ENCODE measurements at regions not wholly inside any gene's neighbourhood (a gene's known extent, or its start where the extent isn't known, plus 50 kb on each side); places are given as distances from the start of the nearest gene placed in this dataset.

GRCh38 chr6:106778943-106779342 lies 149.6 kb downstream of the QRSL1 start:
- no peak overlapping the region for H3K4me3 Mint-ChIP-seq (ENCODE audit: unreplicated experiment)
- POLR2A ChIA-PET: no interaction called here
- intact Hi-C loops (cut with micrococcal nuclease): no loop called here
- no TSS peak for BruUV-seq (replicated peaks)
- H3K4me1 Mint-ChIP-seq (ENCODE audit: insufficient read depth, unreplicated experiment): peaks cover 11% of the 10 kb centered on the region
- no peaks in the 10 kb centered on the region for H3K36me3 Mint-ChIP-seq (ENCODE audit: insufficient read depth, unreplicated experiment)
- no peaks in the 10 kb centered on the region for H3K27me3 Mint-ChIP-seq (ENCODE audit: insufficient read depth, unreplicated experiment)
- CTCF ChIA-PET: interaction anchor here (0.5 to 0.6 kb wide), 2 partner anchors 80 to 370 kb away, joined by 3 to 5 read pairs; no protein-coding TSS in a partner anchor
- TF ChIP-seq, protein P1, sequence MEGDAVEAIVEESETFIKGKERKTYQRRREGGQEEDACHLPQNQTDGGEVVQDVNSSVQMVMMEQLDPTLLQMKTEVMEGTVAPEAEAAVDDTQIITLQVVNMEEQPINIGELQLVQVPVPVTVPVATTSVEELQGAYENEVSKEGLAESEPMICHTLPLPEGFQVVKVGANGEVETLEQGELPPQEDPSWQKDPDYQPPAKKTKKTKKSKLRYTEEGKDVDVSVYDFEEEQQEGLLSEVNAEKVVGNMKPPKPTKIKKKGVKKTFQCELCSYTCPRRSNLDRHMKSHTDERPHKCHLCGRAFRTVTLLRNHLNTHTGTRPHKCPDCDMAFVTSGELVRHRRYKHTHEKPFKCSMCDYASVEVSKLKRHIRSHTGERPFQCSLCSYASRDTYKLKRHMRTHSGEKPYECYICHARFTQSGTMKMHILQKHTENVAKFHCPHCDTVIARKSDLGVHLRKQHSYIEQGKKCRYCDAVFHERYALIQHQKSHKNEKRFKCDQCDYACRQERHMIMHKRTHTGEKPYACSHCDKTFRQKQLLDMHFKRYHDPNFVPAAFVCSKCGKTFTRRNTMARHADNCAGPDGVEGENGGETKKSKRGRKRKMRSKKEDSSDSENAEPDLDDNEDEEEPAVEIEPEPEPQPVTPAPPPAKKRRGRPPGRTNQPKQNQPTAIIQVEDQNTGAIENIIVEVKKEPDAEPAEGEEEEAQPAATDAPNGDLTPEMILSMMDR (IDR thresholded peaks at IDR 0.05; ENCODE audit: unreplicated experiment): no peak
- no peak overlapping the region for H3K27ac Mint-ChIP-seq (ENCODE audit: low read depth, unreplicated experiment)
- H3K9me3 Mint-ChIP-seq (ENCODE audit: unreplicated experiment): no peaks in the 10 kb centered on the region
- DNase-seq (ENCODE audit: unreplicated experiment): no peak

- H3K27ac Mint-ChIP-seq (ENCODE audit: low read depth, unreplicated experiment): no peak overlapping the region
- no peak for DNase-seq (ENCODE audit: unreplicated experiment)
- no peaks in the 10 kb centered on the region for H3K27me3 Mint-ChIP-seq (ENCODE audit: insufficient read depth, unreplicated experiment)
- BruUV-seq (replicated peaks): no TSS peak
- no peaks in the 10 kb centered on the region for H3K9me3 Mint-ChIP-seq (ENCODE audit: unreplicated experiment)
- no peak overlapping the region for H3K4me3 Mint-ChIP-seq (ENCODE audit: unreplicated experiment)
- TF ChIP-seq, protein P1 (IDR thresholded peaks at IDR 0.05; ENCODE audit: unreplicated experiment): no peak
- no peaks in the 10 kb centered on the region for H3K36me3 Mint-ChIP-seq (ENCODE audit: insufficient read depth, unreplicated experiment)
- no peaks in the 10 kb centered on the region for H3K4me1 Mint-ChIP-seq (ENCODE audit: insufficient read depth, unreplicated experiment)
- CTCF ChIA-PET: no interaction called here
- intact Hi-C loops (cut with micrococcal nuclease): no loop called here
- POLR2A ChIA-PET: no interaction called here
These were observed 144.7 kb downstream of the QRSL1 start for GRCh38 chr6:106773996-106774629.

DNA sequence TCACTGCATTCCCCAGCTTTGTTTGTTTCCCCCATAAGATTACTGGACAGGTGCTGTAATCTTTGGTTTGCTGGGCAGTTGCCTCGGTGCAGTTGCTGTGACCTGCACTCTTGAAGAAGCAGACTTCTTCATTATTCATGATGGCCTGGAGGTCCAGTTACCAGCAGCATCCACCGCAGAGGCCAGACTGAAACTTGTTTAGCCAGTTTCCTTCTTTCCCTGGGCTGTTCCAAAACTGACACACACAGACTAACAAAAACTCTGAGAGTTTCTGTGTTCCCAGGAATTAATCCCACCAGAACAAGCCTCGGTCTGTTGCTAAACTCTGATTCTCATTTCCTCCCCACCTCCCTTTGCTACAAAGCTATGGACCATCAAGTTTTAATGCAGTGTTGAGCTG lies 144.1 kb downstream of the QRSL1 start:
- H3K4me1 Mint-ChIP-seq (ENCODE audit: insufficient read depth, unreplicated experiment): no peaks in the 10 kb centered on the region
- ChIA-PET POLR2A (no interaction called here), CTCF (interaction anchor here (0.7 kb wide), 1 partner anchor 432 kb away, joined by 3 read pairs; no protein-coding TSS in a partner anchor)
- BruUV-seq (replicated peaks): no TSS peak
- DNase-seq (ENCODE audit: unreplicated experiment): no peak
- intact Hi-C loops (cut with micrococcal nuclease): no loop called here
- H3K27me3 Mint-ChIP-seq (ENCODE audit: insufficient read depth, unreplicated experiment): no peaks in the 10 kb centered on the region
- no peaks in the 10 kb centered on the region for H3K36me3 Mint-ChIP-seq (ENCODE audit: insufficient read depth, unreplicated experiment)
- TF ChIP-seq, protein P1 (IDR thresholded peaks at IDR 0.05; ENCODE audit: unreplicated experiment): no peak
- no peaks in the 10 kb centered on the region for H3K9me3 Mint-ChIP-seq (ENCODE audit: unreplicated experiment)
- H3K27ac Mint-ChIP-seq (ENCODE audit: low read depth, unreplicated experiment): no peak overlapping the region
- no peak overlapping the region for H3K4me3 Mint-ChIP-seq (ENCODE audit: unreplicated experiment)

- no peaks in the 10 kb centered on the region for H3K36me3 Mint-ChIP-seq (ENCODE audit: insufficient read depth, unreplicated experiment)
- no peaks in the 10 kb centered on the region for H3K9me3 Mint-ChIP-seq (ENCODE audit: unreplicated experiment)
- TF ChIP-seq, protein P1 (IDR thresholded peaks at IDR 0.05; ENCODE audit: unreplicated experiment): no peak
- ChIA-PET POLR2A (interaction anchor here (0.8 kb wide), 1 partner anchor 12 kb away, joined by 4 read pairs; no protein-coding TSS in a partner anchor), CTCF (interaction anchor here (0.7 to 1.1 kb wide), 2 partner anchors 20 to 431 kb away, joined by 3 to 4 read pairs; no protein-coding TSS in a partner anchor)
- H3K27me3 Mint-ChIP-seq (ENCODE audit: insufficient read depth, unreplicated experiment): no peaks in the 10 kb centered on the region
- no peak overlapping the region for H3K4me3 Mint-ChIP-seq (ENCODE audit: unreplicated experiment)
- intact Hi-C loops (cut with micrococcal nuclease): no loop called here
- no peak overlapping the region for H3K27ac Mint-ChIP-seq (ENCODE audit: low read depth, unreplicated experiment)
- no peak for DNase-seq (ENCODE audit: unreplicated experiment)
- no TSS peak for BruUV-seq (replicated peaks)
- H3K4me1 Mint-ChIP-seq (ENCODE audit: insufficient read depth, unreplicated experiment): no peaks in the 10 kb centered on the region
These were observed 143.1 kb downstream of the QRSL1 start for GRCh38 chr6:106772270-106773142.

Data from MCF 10A (cell line).